HEK293 (cell line): ENCODE measurements at regions not wholly inside any gene's neighbourhood (a gene's known extent, or its start where the extent isn't known, plus 50 kb on each side); places are given as distances from the start of the nearest gene placed in this dataset.
"Not testable (repeated sequence)": the region's sequence is repeated elsewhere in the genome, so short reads cannot be mapped to it uniquely, and the experiment has no call there.

ENCODE experiments used
- KLF1 ChIP-seq: fragments of 450-650 bp; formaldehyde crosslinking; IDR thresholded peaks from 2 replicates; pipeline ENCODE4 v1.5.1; 2016; ENCODE audit warnings: missing biosample characterization, missing genetic modification characterization
- TF ChIP-seq, protein P1 (sequence below): fragments of 450-650 bp; formaldehyde crosslinking; IDR thresholded peaks from 2 replicates; pipeline ENCODE4 v1.5.1; 2017; ENCODE audit warnings: missing biosample characterization, missing genetic modification characterization
- TF ChIP-seq, protein P2 (sequence below): fragments of 450-650 bp; formaldehyde crosslinking; IDR thresholded peaks from 2 replicates; pipeline ENCODE4 v1.5.1; 2016; ENCODE audit warnings: missing biosample characterization, missing genetic modification characterization
- TF ChIP-seq, protein P3 (sequence below): fragments of 450-650 bp; formaldehyde crosslinking; IDR thresholded peaks from 2 replicates; pipeline ENCODE4 v1.5.1; 2016; ENCODE audit warnings: missing biosample characterization, missing genetic modification characterization

DNA sequence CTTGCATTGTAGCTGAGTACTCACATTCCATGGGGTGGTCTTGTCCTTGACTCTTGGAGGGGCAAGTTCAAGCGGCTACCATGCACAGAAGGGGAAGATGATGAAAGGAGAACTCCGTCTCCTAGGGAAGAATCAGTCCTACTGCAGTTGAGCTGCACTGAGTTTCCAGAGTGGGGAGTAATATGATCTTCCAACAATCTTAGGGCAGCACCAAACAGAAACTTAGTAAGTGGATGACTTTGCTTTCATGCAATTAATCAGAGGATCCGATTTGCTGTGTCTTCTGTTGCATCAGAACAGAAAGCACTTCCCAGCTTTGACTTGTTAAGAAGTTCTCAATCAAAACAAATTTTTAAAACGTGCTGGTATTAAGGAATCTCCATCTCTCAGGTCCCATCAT lies 2727.6 kb upstream of the TPTE start:
- TF ChIP-seq, protein P1, sequence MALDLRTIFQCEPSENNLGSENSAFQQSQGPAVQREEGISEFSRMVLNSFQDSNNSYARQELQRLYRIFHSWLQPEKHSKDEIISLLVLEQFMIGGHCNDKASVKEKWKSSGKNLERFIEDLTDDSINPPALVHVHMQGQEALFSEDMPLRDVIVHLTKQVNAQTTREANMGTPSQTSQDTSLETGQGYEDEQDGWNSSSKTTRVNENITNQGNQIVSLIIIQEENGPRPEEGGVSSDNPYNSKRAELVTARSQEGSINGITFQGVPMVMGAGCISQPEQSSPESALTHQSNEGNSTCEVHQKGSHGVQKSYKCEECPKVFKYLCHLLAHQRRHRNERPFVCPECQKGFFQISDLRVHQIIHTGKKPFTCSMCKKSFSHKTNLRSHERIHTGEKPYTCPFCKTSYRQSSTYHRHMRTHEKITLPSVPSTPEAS (tag by site-specific recombination) = not testable (repeated sequence)
- TF ChIP-seq, protein P2, sequence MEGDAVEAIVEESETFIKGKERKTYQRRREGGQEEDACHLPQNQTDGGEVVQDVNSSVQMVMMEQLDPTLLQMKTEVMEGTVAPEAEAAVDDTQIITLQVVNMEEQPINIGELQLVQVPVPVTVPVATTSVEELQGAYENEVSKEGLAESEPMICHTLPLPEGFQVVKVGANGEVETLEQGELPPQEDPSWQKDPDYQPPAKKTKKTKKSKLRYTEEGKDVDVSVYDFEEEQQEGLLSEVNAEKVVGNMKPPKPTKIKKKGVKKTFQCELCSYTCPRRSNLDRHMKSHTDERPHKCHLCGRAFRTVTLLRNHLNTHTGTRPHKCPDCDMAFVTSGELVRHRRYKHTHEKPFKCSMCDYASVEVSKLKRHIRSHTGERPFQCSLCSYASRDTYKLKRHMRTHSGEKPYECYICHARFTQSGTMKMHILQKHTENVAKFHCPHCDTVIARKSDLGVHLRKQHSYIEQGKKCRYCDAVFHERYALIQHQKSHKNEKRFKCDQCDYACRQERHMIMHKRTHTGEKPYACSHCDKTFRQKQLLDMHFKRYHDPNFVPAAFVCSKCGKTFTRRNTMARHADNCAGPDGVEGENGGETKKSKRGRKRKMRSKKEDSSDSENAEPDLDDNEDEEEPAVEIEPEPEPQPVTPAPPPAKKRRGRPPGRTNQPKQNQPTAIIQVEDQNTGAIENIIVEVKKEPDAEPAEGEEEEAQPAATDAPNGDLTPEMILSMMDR (tag by site-specific recombination) = not testable (repeated sequence)
- TF ChIP-seq, protein P3, sequence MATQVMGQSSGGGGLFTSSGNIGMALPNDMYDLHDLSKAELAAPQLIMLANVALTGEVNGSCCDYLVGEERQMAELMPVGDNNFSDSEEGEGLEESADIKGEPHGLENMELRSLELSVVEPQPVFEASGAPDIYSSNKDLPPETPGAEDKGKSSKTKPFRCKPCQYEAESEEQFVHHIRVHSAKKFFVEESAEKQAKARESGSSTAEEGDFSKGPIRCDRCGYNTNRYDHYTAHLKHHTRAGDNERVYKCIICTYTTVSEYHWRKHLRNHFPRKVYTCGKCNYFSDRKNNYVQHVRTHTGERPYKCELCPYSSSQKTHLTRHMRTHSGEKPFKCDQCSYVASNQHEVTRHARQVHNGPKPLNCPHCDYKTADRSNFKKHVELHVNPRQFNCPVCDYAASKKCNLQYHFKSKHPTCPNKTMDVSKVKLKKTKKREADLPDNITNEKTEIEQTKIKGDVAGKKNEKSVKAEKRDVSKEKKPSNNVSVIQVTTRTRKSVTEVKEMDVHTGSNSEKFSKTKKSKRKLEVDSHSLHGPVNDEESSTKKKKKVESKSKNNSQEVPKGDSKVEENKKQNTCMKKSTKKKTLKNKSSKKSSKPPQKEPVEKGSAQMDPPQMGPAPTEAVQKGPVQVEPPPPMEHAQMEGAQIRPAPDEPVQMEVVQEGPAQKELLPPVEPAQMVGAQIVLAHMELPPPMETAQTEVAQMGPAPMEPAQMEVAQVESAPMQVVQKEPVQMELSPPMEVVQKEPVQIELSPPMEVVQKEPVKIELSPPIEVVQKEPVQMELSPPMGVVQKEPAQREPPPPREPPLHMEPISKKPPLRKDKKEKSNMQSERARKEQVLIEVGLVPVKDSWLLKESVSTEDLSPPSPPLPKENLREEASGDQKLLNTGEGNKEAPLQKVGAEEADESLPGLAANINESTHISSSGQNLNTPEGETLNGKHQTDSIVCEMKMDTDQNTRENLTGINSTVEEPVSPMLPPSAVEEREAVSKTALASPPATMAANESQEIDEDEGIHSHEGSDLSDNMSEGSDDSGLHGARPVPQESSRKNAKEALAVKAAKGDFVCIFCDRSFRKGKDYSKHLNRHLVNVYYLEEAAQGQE (tag by site-specific recombination) = not testable (repeated sequence)
- TF ChIP-seq KLF1 (tag by site-specific recombination) = not testable (repeated sequence)
